Activated naive CD4-positive, alpha-beta T cell treated with Interleukin-2 at 50 U/mL for 16 hours (primary cell): ENCODE measurements at regions not wholly inside any gene's neighbourhood (a gene's known extent, or its start where the extent isn't known, plus 50 kb on each side); places are given as distances from the start of the nearest gene placed in this dataset.
"Not testable (repeated sequence)": the region's sequence is repeated elsewhere in the genome, so short reads cannot be mapped to it uniquely, and the experiment has no call there.

ENCODE experiments used
- DNase-seq: peaks from one replicate; pipeline ENCODE4 v3.0.0-alpha.2; 2020

DNA sequence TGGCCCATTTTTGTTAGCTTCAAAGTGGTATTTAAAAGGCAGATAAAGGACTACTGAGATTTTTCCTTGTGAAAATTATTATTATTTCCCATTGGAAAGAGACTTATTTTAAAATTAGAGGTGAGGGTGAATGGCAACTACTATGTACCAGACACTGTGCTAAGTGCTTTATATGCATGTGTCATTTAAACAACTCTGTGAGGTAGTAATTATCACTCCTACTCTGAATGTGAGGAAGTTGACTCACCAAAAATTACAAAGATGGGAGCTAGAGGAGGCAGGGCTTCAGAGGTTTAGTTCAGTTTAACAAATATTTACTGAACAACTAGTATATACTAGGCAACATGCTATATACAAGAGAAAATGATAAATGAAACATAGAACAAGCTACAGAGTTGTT lies 78.2 kb downstream of the MSL3 start:
- no peak for DNase-seq

DNA sequence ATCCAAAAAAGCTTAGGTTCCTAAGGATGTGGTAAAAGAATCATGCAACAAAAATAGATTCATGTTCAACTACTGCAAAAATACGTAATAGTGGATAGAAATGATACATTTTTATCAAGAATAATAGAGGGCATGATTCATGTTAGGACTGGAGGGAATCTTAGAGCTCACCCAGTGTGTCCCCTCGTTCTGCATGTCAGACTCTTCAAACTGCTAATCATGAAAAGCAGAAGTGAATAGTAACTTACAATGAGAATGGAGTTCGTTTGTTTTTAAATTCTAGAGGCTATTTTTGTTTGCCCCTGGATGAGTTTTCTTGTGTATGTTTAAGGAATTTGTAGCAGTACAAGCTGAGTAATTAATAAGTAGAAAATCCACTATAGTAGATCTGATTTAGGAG lies 79.4 kb downstream of the MSL3 start:
- no peak for DNase-seq

DNA sequence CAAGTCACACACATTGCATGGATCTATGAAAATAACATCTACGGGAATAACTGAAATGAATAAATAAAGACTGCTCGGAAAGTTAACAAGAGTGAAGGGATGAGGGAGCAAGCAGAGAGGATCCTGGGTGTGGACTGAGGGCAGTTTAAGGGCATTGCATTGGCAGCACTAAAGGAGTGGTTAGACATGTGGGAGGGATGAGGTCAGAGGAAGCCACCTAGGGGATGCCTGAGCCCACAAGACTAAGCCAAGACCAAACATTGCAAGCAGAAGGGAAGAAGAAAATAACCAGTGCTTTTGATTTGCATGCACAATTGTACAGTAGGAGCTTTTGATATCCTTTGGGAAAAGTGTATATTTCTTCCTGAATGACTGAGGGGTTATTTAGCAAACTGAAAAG lies 106.1 kb downstream of the MSL3 start:
- no peak for DNase-seq

DNA sequence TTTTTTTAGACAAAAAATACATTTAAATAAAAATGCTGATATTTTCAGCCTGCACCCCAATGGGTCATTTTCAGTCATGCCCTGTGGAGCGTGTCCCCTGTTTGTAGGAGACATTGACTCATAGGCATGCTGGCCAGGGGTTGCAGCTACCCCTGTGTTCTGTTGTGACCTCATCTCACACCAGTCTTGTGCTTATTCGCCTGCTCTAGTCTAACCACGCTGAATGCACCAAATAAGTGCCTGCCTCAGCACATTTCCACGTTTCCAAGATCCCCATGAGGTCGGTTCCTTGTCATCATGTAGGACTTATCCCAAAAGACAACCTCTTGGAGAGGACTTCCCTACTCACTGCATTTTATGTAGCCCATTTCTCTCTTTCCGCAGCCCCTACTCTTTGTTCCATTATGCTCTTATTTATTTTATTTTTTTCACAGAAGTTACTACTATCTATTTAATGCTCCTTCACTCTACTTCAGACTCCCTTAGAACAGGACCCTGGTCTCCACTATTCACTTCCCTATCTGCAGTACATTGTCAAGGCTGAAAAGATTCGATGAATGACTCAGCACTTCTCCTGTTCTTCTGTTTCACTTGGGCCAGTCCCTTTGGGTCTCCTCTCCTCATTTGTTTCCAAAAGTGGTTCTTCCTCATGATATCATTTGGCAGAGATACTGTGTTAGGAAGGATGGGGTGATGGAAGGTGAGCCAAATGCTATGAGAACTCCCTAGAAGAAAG lies 109.7 kb downstream of the MSL3 start:
- DNase-seq, result no peak

DNA sequence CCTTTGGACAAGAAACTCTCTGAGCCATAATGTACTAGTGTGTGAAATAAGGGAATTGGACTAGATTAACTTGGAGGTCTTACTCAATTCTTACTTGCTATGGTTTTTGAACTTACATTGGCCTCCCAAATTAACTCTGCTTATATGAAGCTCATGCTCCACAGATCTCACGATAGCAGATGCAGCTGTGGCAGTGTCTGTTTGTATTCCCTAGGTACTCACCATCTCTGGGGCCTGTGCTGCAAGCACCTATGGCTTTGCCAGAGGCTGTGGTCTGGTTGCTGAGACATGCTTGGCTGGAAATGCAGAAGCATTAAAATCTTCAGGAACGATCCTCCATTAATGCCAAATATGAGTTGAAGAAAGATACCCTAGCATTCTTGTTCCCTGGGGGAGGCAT lies 112.8 kb downstream of the MSL3 start:
- DNase-seq, result no peak

DNA sequence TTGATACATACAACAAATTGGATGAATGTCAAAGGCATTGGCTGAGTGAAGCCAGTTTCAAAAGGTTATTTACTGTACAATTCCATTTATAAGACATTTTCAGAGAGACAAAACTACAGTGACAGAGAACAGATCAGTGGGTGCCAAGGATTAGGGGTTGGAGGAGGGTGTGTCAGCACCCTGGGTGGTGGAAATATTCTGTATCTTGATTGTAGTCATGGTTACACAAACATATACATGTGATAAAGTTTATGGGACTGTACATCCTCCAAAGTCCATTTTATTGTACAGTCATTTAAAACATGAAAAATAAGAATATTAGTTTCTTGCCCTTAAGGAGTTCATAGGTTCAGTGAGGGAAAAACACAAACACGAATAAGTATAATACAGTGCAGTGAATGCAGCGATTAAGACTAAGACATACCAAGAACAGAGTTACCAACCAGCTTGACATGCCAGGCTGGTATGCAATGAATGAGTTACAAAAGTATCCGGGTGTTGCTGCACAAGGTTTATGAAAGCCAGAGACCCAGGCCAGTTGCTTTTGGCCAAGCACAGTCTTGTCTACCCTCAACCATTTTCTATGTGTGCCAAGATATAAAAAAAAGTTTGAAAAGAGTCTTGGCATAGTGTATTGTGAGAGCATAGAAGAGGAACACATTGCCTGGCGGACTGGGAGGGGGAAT lies 123.6 kb downstream of the MSL3 start:
- DNase-seq, result no peak

DNA sequence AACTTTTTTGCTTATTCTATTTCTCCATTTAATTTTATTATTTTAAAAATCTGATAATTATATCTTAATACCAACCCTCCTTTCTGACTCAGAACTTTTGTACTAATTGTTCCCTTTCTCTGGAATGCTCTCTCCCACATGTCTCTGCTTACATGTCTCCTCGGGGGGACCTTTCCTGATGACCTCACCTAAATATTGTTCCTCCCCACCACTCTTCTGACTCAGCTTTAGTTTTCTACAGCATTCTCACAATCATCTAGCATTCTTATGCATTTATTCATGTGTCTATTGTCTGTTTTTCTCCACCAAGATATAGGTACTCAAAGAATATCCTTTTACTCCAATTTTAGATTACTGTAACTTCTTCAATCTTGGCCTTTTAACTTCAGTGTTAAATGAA lies 128.7 kb downstream of the MSL3 start:
- no peak for DNase-seq

DNA sequence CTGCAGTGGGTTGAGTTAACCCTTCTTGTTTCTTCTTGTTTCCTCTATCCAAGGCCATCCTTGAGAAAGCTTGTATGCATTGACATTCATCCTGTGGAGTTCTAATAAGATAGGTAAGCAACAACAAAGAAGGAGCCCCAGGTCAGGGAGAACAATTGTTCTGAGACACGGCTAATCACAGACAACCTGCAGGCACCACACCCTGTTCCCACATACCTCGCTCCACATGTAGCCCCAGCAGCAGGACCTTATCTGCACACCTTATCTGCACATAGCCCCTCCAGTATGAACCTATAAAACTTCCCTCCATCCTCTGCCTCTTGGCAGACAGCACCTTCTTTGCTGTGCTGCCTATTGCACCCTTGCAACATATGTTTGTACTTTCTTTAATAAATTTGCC lies 129.1 kb downstream of the MSL3 start:
- DNase-seq, result no peak

DNA sequence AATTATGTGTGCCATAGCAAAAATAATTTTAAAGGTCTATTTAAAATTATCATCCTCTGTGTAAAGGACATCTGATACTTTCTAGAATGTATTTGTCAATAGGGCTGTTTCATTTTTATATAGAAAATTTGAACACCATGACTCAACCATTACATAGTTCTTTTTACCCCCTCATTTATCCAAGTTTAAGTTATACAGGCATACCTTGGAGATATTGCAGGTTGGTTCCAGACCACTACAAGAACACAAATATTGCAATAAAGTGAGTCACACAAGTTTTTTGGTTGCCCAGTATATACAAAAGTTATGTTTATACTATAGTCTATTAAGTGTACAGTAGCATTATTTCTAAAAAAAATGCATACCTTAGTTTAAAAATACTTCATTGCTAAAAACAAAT lies 130.4 kb downstream of the MSL3 start:
- no peak for DNase-seq

DNA sequence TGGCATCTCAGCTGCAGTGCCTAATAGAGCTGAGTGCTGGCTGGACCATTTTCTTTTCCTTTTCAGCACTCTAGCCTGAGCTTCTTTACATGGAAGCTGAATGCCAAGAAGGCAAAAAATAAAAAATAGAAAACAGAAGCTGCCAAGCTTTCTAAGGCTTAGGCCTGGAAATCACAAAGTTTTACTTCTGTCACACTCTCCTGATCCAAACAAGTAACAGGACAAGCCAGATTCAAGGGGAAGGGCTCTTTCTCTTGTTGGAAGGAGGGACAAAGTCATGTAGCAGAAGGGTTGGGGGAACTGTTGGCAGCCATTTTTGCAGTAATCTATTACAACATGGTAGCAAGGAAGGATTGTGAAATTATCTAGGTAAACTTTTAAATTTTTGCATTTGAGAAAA lies 131.8 kb downstream of the MSL3 start:
- DNase-seq, result no peak

DNA sequence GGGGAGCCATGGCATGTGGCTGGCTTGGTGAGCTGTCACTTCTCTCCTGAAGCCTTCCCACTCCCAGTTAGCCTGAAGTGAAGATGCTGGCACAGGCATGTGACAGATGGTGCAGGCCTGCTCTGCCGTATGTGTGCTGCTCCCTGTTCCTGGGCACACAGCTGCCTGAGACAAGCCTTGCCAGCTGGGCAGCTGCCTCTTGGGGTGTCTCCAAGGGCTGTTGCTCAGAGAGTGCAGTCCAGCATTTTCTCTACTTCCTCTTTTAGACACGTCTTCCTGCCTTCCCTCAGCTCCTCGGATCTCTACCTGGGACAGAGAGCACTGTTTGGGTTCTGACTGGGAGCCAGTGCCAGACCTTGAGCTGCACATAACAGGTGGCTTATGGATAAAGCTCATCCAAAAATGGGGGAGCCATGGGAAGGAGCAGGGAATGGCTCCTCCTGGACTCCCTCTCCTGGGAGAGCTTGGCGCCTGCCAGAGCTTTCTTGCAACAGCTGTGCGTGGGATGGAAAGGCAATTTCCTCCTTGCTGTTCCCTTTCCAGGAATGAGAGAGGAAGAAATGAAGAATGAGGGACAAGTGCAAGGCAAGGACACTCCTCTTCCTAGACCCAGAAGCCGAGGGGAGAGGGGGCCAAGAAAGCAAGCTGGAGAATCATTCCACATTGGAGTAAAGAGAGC lies 132.9 kb downstream of the MSL3 start:
- no peak for DNase-seq

DNA sequence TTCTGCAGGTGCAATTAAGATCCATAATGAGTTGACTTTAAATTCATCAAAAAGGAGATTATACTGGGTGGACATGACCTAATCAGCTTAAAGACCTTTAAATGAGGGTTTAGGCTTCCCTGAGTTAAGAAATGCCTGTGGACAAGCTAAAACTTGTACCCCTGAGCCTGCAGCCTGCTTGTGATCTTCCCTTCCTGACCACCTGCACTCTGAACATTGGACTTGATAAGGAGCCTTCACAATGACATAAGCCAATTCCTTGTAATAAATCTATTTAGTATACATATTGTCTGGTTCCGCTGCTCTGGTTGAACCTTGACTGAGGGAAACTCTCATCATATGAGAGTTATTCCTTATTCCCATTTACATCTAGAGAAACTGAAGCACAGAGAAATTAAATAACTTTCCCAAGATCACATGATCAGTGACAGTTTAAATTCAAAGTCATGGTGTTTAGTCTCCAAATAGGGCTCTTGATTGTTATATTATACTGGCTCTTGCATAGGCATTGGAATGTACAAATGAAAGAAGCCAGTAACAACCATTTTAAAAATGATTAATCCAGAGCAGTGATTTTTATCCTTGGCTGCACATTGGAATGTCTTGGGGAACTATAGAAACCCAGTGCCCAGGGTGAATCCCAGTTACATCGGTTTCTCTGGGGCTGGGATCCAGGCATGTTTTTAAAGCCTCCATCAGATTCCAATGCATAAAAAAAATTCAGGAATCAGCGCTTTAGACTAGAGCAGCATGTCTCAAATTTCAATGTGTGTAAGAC lies 136.1 kb downstream of the MSL3 start:
- no peak for DNase-seq

DNA sequence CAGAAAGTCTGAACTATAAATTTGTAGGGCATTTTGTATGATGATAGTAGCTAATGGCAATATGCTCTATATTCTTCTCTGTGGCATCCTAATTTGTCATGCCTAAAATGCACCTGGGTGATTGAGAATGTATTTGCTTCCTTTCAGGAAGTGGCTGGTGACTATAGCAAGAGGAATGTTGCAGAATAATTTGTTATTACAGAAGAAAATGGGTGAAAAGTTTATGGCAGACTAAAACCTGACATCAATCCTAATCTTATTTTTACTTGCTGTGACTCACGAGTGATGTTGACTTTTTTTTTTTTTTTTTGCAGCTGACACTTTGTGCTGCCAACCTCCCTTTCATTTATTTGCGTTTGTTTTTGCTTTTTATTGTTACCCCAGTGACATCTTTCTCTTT lies 141.1 kb downstream of the MSL3 start:
- DNase-seq, result no peak

DNA sequence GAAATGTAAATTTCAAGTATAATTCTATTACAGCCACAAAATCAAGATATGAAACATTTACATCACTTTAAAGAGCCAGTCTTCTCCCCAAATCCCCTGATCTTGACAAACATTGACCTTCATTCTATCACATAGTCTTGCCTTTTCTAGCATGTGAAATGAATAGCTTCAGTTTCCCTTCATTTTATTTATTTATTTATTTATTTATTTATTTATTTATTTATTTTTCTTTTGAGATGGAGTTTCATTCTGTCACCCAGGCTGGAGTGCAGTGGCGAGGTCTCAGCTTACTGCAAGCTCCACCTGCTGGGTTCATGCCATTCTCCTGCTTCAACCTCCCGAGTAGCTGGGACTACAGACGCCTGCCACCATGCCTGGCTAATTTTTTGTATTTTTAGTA lies 147.9 kb downstream of the MSL3 start:
- DNase-seq, result not testable (repeated sequence)

DNA sequence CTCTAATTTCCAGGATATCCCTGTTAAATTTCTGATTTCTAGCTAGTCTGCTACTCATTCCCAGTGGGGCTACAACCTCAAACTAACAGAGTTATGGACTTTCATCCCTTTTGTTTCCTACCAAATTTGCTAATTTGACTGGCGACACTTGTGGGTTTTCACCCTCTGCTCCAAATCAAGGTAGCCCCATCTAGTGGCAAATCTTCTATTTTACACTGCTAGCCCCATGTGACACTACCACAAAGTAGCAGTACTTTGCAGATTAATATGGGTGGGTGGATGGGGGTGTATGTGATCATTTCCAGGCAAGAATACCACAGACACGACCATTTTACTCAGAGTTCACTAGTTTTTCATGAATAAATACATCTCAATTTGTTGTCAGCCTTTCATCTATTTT lies 150.3 kb downstream of the MSL3 start:
- DNase-seq, result peak; percentile 2

DNA sequence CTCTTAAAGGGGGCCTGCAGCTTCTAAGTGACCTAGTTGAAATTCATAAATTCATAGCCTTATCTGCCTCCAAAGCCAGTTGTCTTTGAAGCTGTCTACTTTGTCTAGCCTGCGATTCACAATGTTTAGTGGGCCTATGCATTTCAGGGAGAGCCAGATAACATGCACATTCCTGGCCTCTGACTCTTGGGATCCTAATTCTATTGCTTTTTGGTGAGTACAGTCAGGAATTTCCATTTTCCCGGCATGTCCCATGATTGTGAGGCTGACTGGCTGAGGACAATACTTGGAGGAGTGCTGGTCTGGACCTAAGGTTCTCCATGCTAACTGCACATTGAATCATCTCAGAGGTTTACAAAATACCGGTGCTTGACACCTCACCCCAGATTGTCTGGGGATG lies 155.0 kb downstream of the MSL3 start:
- DNase-seq, result no peak

DNA sequence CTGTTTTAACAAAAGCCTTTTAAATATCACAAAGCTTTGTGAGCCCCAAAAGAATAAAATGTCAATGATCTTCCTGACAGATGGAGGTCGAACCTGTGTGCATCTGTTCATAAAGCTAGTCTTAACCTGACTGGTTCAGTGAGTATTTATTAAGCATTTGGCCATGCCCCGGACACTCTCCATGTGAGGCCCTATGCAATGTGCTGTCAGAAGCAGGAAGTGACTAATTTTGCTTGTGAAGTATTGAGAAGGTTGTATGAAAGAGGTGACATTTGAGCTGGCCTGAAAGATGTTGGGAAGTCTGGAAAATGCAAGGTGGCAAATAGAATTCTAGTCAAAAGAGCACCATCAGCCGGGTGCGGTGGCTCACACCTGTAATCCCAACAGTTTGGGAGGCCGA lies 171.4 kb downstream of the MSL3 start:
- no peak for DNase-seq

DNA sequence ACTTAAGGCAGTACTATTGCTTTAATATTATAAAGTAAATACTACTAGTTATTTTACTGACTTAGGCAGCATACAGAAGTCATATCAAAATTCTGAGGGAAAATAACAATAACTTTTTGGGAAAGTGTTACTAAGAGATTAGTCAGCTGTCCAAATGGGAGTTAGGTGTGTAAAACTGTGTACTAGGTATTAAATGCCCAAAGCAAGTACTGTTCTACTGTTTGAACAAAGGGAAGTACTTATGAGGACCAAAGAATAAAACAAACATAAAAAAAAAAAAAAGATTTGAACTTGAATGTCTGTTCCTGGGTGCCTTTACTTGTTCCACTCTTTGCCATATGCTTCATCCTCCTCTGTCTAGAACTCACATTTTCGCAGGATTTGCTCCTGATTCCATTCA lies 174.4 kb downstream of the MSL3 start:
- no peak for DNase-seq

DNA sequence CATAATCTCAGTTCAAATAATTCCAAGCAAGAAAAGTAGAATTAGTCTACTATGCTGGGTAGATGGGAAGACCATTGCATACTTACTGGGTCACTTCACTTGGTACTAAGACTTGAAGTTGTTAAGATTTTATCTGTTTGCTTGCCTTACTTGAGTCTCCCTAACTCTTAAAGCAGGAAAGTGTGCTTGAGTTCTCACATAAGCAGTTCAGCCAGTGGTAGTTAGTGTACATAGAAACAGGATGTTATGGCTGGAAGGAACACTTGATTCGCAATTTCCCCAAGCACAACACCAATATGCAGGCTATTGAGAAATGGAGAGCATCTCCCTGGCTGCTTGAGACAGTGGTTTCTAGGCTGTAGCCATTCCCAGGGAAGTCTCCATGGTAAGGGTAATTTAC lies 176.1 kb downstream of the MSL3 start:
- DNase-seq, result no peak

DNA sequence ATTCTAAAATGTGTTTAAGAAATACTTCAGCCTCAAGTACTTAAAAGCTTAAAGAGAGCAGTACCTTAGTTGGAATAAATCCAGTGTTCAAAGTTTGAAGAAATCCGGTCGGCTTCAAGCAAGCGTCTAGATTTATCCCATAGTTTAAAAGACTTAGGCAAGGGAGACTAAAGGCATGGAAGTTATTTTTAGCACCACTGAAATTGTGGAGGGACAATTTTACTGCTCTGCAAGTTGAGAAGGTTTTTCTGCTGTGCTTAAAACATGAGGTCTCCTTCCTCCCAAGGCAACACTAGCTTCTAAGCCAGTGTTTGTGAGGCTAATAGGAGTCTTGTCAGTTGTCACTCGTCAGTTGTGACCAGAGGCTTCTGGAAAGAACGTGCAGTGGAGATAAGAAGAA lies 183.5 kb downstream of the MSL3 start:
- DNase-seq, result no peak

DNA sequence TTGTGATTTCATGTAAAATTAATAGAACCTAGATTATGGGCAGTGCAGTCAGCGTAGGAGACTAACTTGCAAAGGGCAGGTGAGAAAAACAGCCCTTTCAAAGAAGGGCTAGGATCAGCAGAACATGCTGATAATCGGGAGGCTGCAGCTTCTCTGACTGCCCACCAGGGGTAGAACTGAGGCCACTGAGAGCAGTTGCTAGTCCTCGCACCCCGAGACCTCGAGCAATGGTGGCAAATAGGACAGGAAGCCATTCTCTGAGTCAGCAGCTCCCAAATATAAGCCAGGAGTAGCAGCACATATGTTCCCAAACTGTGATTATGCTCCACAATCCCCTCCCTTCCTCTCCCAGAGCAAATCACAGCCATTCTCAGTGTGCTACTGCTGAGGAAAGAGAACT lies 186.5 kb downstream of the MSL3 start:
- no peak for DNase-seq

DNA sequence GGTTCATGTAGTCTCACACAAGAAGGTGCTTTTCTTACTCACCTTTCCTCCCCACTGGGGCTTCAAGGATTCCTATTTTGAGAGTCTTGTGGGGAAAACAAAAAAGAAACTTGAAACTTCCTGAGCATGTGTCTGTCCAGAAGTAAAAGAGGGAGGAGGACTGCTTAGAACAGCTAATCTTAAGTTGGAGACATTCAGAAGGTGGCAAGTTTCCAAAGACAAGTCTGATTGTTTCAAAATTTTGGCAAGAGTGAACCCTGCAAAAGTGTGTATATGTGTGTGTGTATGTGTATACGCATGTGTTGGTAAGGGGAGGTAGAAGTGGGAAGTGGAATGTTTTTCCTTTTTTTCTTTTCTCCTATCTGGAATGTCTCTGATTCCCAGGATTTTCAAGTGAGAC lies 189.0 kb upstream of the FRMPD4 start:
- no peak for DNase-seq

DNA sequence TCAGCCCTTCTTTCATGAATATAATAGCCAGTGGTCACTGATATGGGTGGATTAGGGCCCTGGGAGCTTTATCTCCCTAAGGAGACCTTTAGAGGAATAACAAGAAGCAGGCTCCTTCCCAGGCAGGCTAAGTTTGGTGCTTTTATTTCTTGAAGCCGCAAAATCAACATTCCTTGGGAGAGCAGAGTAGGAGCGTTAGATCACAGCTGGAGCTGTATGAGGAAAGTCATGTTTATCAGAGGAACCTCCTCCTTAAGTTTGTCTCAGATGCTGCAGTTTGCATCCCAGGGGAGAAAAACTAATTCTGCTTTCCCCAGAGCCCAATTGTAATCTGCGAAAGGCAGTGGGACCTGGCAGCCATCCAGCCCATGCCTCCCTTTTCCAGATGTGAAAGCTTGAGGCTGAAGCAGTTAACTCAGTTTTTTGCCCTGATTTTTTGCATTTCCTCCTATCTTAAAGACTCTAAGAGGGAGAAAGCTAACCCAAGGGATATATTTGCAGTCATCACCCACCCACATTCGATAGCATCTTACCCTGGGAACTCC lies 186.0 kb upstream of the FRMPD4 start:
- DNase-seq, result no peak
